GM18502 (cell line): ENCODE measurements at regions not wholly inside any gene's neighbourhood (a gene's known extent, or its start where the extent isn't known, plus 50 kb on each side); places are given as distances from the start of the nearest gene placed in this dataset.
A peak's percentile ranks its signal among the peaks of the same experiment; 100 is the strongest.

Experiments used
- ATAC-seq: cut with Tn5 transposase; IDR thresholded peaks from one replicate; pipeline ENCODE4 v1.9.1; 2021; ENCODE audit warnings: mild to moderate bottlenecking; ENCODE audit not compliant: unreplicated experiment, poor library complexity

DNA sequence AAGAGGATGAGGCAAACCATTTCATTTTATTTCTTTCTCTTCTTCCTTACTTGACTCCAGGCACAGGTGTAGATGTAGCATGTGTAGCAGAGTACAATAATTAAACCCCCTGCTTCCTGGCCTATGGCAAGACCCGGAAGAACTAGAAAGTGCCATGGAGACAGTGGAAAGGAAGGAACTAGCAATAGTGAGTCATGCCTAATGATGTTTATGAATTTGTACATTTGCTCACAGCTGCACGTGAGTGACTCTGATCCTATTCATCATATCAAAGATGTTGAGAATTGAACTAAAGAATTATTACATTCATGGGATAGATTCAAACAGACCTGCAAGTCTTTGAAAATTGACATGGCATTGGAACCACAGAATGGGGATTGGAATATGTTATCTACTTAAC, 2233.9 kb upstream of the TENM3 start:
- ATAC-seq: no peak

DNA sequence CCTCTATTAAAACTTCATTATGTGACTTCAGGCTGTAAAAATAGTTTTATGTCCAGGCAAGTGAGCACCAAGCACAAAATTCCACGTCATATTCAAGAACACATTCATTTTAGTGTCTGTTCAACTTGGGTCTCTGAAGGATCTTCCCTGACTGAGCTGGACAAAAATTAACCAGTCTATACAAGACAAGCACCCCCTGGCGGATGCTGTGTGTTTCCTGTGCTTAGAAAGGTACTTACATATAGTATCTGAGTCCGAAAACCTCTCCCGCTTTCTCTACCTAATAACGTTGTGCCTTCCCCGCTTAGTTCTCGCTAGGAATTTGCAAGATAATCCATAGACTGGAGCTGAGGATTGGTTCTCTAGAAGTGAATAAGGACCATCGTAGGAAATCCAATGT, 2214.5 kb upstream of the TENM3 start:
- ATAC-seq: peak; percentile 91

DNA sequence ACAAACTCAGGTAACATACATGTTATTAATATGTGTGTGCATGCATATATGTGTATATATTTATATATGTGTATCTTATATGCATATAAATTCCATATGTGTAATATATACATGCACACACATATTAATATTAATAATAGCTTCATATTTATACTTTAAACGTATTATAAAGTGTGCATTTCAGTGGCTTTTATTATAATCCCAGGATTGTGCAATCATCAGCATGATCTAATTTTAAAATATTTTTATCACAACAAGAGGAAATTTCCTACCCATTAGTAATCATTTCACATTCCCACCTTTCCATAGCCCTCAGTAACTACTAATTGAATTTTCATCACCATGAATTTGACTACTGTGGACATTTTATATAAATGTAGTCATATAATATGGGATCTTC, 2211.9 kb upstream of the TENM3 start:
- no peak for ATAC-seq

DNA sequence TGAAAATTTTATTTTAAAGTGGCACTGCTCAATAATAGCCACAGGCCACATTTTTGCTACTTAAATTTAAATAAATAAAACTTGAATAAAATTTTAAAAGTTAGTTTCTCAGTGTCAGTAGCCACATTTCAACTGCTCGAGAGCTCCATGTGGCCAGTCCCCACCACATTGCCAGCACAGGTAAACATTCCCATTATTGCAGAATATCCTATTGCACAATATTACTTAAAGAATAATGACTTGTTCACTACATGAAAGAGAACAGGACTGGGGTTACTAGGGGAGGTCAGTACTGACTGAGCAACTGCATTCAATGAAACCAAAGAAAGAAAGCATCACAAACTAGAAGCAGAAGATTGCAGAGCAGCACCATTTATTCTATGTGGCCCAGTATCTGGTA, 2201.6 kb upstream of the TENM3 start:
- ATAC-seq: no peak

DNA sequence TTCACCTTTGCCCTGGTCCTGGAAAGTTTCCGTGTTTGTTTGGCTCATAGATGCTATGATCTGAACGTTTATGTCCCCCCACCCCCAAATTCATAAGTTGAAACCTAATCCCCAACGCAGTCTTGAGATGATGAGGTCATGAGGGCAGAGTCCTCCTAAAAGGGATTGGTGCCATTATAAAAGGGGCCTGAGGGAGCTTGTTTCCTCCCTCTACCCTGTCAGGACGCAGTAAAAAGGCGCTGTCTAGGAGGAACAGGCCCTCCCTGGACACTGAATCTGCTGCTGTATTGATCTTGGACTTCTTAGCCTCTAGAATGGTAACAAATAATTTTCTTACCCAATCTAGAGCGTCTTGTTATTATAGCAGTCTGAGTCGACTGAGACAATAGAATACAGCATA, 2190.6 kb upstream of the TENM3 start:
- no peak for ATAC-seq

DNA sequence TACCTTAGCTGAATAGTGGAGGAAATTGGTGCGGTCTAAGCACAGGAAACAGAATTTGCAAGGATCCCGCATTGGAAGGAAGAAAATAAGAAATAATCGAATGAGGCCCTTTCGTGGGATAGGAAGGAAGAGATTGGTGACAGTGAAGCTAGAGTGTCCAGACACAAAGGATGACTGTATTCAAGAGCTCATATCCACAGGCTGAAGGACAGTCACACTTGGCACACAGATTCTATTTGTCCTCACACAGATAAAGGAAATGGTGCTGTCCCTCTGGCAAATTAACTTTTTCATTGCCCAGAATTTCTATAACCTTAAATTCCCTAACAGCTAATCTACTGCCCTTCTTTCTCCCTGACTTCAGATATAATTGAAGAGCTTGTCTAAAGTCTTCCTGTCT, 2188.9 kb upstream of the TENM3 start:
- ATAC-seq: no peak

DNA sequence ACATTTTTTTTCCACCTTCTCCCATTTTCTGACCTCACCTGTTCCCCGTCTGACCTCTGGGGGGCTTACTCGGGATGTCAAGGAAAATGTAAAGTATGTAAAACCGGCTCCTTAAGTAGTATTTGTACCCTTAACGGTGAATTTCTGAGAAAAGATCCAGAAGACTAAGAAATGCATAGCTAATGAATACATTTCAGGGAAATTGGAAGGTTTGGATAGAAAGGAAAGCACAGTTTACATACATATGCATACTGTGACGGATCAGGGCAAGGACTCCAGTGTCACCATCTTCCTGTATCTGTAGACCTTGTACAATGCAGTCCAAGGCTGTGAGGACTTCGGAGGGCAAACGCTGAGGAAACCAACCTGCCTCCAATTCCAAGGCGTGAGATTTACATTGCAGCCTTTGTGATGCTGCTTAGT, 2185.9 kb upstream of the TENM3 start:
- no peak for ATAC-seq

DNA sequence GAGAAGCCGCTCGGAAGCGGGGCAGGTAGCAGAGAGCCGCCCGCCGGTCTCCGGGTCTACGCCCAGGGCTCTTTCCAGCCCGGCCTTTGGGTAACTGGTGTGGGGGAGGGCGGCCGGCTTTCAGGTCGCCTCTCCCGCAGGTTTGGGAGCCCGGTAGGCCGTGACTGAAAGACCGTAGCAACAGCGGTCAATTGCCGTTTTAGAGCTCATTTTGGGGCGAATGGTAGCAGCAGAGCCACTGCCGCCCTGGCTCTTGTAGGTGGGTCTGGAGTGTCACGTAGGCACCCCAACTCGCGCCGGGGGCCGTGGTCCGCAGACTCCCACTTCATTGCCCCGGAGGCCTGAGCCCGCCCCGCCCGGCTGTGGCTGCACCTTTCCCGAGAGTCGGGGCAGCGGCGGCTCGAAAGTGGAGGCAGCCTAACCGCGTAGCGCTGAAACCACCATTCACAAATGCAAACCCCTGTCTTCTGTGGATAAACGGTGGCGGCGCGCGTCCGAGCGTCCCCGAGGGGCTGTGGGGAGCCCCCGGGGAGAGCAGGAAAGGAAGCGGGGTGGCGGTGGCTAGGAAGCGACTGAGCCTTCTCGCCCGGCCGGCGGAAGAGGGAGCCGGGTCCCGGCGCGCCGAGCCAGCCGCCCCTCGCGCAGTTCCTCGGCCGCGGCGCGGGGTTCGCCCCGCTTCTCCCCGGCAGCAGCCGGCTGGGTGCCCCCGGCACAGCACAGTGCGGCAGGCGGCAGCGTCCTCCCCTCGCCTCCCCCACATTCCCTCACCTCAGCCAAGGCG, 2185.1 kb upstream of the TENM3 start:
- peak; percentile 63 for ATAC-seq

DNA sequence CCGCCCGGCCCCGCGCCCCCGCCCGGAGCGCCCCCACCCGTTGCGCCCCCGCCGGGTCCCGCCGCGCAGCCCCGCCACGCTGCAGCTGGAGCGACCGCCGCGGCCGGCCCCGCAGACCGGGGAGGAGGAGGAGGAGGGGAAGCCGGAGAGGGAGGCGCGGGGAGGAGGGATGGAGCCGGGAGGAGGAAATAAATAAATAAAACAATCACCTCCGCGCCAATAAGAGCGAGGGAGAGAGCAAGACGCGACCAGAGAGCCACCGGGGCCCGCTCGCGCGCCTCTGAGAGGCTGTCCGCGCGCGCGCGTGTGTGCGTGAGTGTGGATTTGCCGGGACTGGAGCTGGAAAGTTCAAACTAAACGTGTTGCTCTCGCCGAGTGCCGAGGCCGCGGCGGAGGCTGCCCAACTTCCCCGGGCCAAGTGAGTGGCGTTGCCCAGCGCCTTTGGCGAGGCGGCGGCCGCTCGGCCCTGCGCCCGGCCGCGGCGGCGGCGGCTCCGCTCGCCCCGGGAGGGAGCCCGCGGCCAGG, 2184.4 kb upstream of the TENM3 start:
- ATAC-seq: peak; percentile 31

DNA sequence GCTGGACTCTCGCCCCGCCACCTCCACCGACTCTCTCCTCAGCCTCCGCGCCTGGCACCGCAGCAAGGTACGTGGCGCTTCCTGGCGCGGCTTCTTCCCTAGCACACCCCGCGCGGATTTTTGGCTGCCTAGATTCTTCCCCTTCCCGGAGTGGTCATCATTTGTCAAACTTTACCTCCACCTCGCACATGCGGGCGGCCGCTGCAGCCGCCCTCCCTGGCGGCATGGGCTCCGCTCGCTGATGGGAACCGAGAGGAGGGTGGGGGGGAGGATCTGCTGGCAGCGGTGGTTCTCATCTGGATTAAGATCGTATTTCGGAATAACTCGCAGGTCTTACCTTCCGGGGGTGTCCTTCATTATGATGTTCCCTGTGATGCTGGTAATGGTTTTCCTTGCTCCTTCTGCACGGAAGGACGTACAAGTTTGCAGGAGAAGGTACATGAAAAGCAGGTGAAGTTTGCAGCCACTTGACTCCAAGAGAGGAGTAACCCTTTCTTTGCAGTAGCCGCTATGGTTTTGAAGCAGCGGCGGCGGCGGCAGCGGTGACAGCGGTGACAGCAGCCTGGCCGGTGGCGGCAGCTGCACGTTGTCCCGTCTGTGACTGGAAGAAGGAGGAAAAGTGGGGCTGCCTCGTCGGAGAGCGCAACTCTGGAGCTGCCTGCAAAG, 2183.9 kb upstream of the TENM3 start:
- peak; percentile 17 for ATAC-seq

DNA sequence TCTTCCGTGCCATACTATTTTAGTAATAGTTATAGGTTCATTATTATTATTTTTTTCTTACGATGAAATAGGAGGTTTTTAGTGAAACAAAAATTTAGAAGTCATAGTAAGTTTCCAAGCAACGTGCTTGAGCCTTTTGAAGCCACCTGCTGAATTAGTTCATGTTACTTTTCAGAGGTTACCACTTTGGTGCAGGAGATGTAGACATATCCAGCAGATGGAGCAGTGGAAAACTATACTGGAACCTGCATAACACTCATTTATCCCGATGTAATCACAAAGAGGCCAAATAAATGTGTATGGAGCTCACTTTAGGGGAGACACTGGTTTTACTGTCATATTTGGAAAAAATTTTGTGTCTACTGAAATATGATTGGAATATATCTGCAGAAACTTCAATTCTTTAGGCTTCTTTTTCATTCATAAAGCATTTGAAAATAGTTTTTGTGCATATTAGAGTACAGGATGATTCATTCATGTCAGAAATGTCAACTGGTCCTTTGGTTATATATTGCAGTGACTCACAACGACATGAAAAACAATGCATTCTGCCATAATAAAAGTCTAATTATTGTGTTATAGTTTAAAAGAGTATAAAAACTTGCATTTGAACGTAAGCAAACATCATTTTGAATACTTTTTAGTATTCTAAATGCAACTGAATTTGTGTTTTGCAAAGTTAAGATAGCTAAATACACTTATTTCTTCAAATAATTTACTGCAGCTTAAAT, 2182.9 kb upstream of the TENM3 start:
- ATAC-seq: no peak

DNA sequence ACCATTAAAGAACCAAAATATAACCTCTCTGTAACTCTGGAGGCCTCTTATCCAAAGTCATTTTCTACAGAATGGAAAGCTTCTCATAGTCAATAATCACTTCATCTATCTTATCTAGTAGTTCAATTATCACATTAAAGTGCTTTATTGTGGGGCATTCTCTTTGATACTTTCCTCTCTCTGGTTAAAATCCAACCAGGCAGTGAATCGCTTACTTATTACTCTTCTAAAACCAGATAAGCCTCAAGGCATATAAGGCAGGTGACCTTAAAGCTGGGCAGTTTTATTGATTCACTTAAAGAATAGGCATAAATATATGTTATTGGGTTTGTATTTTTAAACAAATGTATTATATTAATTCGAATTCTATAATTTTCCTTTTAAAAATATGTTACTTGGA, 2162.1 kb upstream of the TENM3 start:
- ATAC-seq: no peak

DNA sequence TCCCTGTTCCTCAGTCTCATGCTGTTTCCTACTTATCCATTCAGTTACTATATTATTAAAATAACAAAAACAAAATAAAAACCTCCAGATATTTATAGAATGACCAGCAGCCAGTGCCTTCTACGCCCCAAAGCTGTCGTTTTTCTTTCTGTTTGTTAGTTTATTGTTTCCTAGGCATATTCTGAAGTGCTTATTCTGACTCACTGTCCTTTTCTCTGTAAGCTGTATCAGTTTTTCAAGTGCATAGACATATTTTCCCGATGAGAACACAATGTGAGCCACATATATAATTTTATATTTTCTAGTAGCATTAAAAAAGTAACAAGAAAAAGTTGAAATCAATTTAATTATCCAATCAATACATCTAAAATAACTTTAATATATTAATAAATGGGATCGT, 2158.6 kb upstream of the TENM3 start:
- ATAC-seq: no peak

DNA sequence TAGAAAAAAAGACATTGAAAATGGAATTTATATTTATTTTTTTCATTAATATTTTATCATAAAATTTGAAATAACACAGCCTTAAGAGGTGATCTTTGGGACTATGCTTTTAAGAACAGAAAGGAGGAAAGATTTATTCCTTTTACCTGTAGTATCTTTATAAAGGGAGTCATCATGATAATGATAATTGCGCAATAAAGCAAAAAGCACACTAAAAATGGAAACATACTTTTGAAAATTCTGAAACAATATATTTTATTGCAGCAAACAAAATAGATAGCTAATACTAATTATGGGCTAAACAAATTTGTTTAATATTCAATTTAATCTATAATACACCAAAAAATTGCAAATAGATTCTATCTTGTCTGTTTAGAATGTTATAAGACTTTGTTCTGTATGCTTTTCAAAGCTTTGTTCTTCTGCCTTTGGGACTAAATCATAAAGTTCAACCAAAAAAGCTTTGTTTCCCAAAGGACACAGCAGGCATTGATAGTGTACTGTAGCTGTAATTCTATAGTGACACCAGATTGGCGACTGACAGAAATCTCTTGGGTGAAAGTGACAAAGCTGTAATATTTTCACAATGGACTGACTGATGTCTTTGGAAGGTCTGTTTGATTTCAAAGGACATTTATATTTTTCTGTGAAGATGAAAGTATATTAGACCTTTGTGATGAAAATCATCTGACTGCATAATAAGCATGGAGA, 2156.6 kb upstream of the TENM3 start:
- no peak for ATAC-seq

DNA sequence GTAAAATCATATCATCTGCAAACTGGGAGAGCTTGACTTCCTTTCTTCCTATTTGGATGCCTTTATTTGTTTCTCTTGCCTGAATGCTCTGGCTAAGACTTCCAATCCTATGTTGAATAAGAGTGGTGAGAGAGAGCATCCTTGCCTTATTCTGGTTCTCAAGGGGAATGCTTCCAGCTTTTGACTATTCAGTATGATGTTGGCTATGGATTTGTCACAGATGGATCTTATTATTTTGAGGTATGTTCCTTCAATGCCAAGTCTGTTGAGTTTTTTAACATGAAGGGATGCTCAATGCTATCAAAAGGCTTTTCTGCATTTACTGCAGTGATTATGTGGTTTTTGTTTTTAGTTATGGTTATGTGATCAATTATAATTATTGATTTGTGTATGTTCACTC, 2144.6 kb upstream of the TENM3 start:
- no peak for ATAC-seq

DNA sequence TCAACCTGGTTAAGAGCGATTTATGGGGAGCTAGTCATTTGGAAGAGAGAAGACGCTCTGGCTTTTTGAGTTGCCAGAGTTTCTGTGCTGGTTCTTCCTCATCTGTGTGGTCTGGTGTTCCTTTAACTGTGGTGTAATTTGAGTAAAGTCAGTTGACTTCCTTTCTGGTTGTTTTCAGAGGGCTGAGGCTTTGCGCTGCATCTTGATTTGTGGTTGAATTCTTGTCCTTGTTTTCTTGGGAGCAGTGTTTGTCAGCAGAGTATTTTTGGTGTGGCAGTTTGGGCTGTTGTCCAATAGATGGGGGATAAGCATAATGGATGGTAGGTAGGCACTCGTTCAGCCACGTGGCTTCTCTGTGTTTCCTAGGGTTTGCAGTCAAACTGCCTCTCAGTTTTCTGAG, 2143.2 kb upstream of the TENM3 start:
- no peak for ATAC-seq

DNA sequence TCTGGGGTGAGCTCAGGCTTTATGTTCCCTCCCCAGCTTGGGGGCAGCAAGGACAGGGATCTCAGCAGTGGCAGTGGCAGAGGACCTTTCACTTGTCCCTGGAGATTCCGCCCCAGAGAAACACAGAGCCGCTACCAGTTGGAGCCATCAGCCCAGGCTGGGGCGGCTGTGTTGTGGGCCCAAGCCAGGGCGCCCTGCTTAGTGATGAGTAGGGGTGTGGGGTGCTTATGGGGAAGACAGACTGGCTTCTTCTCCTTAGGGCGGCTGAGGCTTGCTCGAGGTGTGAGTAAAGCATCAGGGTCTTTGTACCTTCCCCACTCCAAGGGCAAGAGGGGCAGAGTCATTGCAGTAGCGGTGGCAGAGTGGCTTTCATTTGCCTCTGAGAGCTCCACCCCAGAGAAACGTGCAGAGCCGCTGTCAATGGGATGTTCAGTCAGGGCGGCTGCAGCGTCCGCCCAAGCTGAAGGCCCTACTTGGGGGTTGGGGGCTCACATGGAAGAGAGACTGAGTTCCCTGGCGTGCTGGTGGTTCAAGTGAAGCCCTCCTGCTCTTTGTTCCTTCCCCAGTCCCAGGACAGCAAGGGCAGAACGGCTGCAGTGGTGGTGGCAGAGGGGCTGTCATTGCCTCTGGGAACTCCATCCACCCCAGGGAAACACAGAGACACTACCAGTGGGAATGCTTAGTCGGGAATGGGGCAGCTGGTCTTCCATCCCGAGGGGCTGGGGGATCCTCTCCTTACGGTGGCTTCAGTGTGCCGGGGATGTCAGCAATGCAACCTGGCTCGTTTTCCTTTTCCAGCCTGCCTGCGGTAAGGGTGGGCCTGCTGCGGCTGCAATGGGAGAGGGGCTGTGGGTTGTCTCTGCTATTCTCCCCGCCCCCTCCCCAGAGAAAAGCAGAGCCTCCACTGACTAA, 2142.5 kb upstream of the TENM3 start:
- ATAC-seq: no peak

DNA sequence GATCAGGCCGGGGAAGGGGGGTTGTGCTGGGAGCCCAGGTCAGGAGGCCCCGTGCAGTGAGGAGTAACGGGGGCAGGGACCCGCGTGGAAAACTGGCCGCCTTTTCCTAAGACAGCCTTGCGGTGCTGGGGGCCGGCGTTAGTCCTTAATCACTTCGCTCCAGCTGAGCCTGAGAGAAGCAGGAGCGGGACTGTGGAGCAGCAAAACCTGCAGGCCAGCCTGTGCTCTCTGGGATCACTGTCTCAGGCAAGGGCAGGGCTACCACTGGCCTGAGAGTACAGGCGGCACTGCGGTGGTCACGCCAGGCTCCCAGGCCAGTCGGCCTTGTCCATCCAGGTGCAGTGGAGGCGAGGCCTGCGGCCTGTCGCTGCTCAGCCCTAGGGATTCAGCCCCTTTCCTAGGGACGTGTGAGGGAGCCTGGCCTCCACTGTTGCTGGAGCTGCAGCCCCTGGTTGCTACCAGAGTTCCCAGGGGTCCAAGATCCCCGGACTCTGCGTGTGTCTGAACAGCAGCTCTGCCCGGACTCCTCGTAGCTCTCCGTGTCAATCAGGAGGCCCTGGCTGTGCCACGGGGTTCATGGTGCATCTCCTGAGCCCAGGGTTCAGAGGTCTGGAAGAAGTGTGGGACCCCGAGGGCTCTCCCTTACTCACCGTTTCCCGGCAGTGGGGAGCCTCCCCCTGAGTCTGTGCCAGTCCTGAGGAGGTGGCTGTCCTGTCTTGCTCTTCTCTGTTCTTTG, 2141.7 kb upstream of the TENM3 start:
- no peak for ATAC-seq

DNA sequence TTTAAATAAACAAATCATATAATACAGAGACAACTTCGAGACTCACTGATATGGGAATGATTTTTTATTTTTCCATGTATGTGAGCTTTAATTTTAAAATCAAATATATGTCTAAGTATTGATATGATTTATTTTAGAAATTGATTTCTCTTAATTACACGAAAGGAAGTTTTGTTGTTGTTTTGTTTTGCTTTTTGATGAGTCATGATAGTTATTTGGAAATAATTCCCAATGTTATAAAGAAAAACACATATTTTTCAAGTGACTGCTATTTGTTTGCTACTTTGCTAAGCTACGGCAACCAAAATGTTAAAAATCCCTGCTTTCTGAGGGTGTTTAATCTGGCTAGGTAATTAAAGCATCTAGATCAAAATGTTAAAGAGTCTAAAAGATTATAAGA, 2139.4 kb upstream of the TENM3 start:
- ATAC-seq: no peak
